GM23338 (cell line): ENCODE measurements at regions not wholly inside any gene's neighbourhood (a gene's known extent, or its start where the extent isn't known, plus 50 kb on each side); places are given as distances from the start of the nearest gene placed in this dataset.

Experiments used
- ATAC-seq: fragments of 200-7000 bp; cut with Tn5 transposase; 3 replicates; pipeline ENCODE4 v1.9.1; 2020
- DNase-seq: peaks from one replicate; pipeline ENCODE4 v3.0.0-alpha.2; 2015; ENCODE audit warnings: low spot score
- H2AFZ ChIP-seq: fragments of 200-600 bp; sonication (generic); 2 replicates; pipeline ENCODE4 v1.8.0; 2016; ENCODE audit warnings: antibody characterized with exemption, mild to moderate bottlenecking, moderate library complexity
- H3F3A ChIP-seq: fragments of 200-600 bp; sonication (generic); replicated peaks from 2 replicates; pipeline ENCODE4 v1.8.0; 2017; ENCODE audit warnings: antibody characterized with exemption, mixed run types, low read depth
- H3K27ac ChIP-seq: fragments of 200-600 bp; sonication (generic); 2 replicates; pipeline ENCODE4 v1.6.1; 2016; ENCODE audit warnings: low read depth
- H3K27me3 ChIP-seq: fragments of 200-600 bp; sonication (generic); 2 replicates; pipeline ENCODE4 v1.8.0; 2016; ENCODE audit warnings: mild to moderate bottlenecking, mixed run types, moderate library complexity; ENCODE audit not compliant: insufficient read depth
- H3K36me3 ChIP-seq: fragments of 200-600 bp; sonication (generic); 2 replicates; pipeline ENCODE4 v1.8.0; 2016; ENCODE audit warnings: mild to moderate bottlenecking; ENCODE audit not compliant: insufficient read depth
- H3K4me1 ChIP-seq: fragments of 200-600 bp; sonication (generic); 2 replicates; pipeline ENCODE4 v1.8.0; 2016; ENCODE audit warnings: mild to moderate bottlenecking, moderate library complexity; ENCODE audit not compliant: insufficient read depth
- H3K4me2 ChIP-seq: fragments of 200-600 bp; sonication (generic); 2 replicates; pipeline ENCODE4 v1.7.1; 2017; ENCODE audit warnings: mixed run types
- H3K4me3 ChIP-seq: fragments of 200-600 bp; sonication (generic); 2 replicates; pipeline ENCODE4 v1.6.1; 2016; ENCODE audit warnings: mixed run types
- H3K79me2 ChIP-seq: fragments of 200-600 bp; sonication (generic); replicated peaks from 2 replicates; pipeline ENCODE4 v1.8.0; 2017; ENCODE audit warnings: mild to moderate bottlenecking; ENCODE audit not compliant: insufficient read depth
- H3K9me2 ChIP-seq: fragments of 200-600 bp; sonication (generic); 2 replicates; pipeline ENCODE4 v1.8.0; 2017; ENCODE audit not compliant: insufficient read depth
- H4K20me1 ChIP-seq: fragments of 200-600 bp; sonication (generic); replicated peaks from 2 replicates; pipeline ENCODE4 v1.8.0; 2017; ENCODE audit warnings: mild to moderate bottlenecking; ENCODE audit not compliant: insufficient read depth
- H3K27ac Mint-ChIP-seq: 2 replicates; pipeline ENCODE4 v1.8.0; 2020; ENCODE audit warnings: inconsistent platforms, mild to moderate bottlenecking, moderate library complexity, mixed read lengths
- H3K27me3 Mint-ChIP-seq: 3 replicates; pipeline ENCODE4 v1.8.0; 2022; ENCODE audit warnings: low read depth, mild to moderate bottlenecking, moderate library complexity, mixed read lengths, inconsistent platforms; ENCODE audit not compliant: insufficient read depth, poor library complexity
- H3K36me3 Mint-ChIP-seq: 3 replicates; pipeline ENCODE4 v1.8.0; 2021; ENCODE audit warnings: low read depth, mild to moderate bottlenecking, inconsistent platforms, moderate library complexity, mixed read lengths
- H3K4me1 Mint-ChIP-seq: 3 replicates; pipeline ENCODE4 v1.8.0; 2020; ENCODE audit warnings: mild to moderate bottlenecking, inconsistent platforms, mixed read lengths
- H3K4me3 Mint-ChIP-seq: 3 replicates; pipeline ENCODE4 v1.8.0; 2021; ENCODE audit warnings: moderate library complexity, mild to moderate bottlenecking, inconsistent platforms, mixed read lengths
- H3K9me3 Mint-ChIP-seq: 3 replicates; pipeline ENCODE4 v1.8.0; 2020; ENCODE audit warnings: moderate library complexity, mild to moderate bottlenecking, inconsistent platforms, mixed read lengths
- CREB1 ChIP-seq: fragments of 250-450 bp; sonication (Bioruptor Pico); IDR thresholded peaks from 2 replicates; pipeline ENCODE4 v1.5.0; 2020; ENCODE audit warnings: low read depth, mild to moderate bottlenecking, moderate library complexity
- CTCF ChIP-seq, 2 experiments: fragments of 200-600 bp in 1 of 2; sonication (generic) in 1 of 2; conservative IDR thresholded peaks; 2 replicates each; pipeline versions ENCODE4 v1.5.1 to v1.6.1; 2016 to 2017; ENCODE audit warnings: antibody characterized with exemption in 2 of 2, low read depth in 2 of 2, mild to moderate bottlenecking in 2 of 2, moderate library complexity in 1 of 2
- ETS1 ChIP-seq: IDR thresholded peaks from 2 replicates; pipeline ENCODE4 v1.6.1; 2016; ENCODE audit warnings: antibody characterized with exemption
- EZH2 ChIP-seq: fragments of 200-600 bp; sonication (generic); IDR thresholded peaks from one replicate; pipeline ENCODE4 v1.8.0; 2017; ENCODE audit warnings: antibody characterized with exemption, mild to moderate bottlenecking, low read depth; ENCODE audit not compliant: unreplicated experiment
- EZH2phosphoT487 ChIP-seq: fragments of 200-600 bp; sonication (generic); IDR thresholded peaks from one replicate; pipeline ENCODE4 v1.8.1; 2018; ENCODE audit warnings: antibody characterized with exemption; ENCODE audit not compliant: unreplicated experiment
- JUNB ChIP-seq: IDR thresholded peaks from one replicate; pipeline ENCODE4 v1.6.1; 2016; ENCODE audit warnings: antibody characterized with exemption; ENCODE audit not compliant: unreplicated experiment
- NANOG ChIP-seq: IDR thresholded peaks from 2 replicates; pipeline ENCODE4 v1.6.1; 2016; ENCODE audit warnings: antibody characterized with exemption, borderline replicate concordance
- POLR2AphosphoS5 ChIP-seq: IDR thresholded peaks from 2 replicates; pipeline ENCODE4 v1.6.1; 2016; ENCODE audit warnings: antibody characterized with exemption, low read depth
- REST ChIP-seq: IDR thresholded peaks from one replicate; pipeline ENCODE4 v1.6.1; 2018; ENCODE audit warnings: antibody characterized with exemption; ENCODE audit not compliant: unreplicated experiment
- STAT1 ChIP-seq: IDR thresholded peaks from one replicate; pipeline ENCODE4 v1.6.1; 2016; ENCODE audit warnings: antibody characterized with exemption; ENCODE audit not compliant: unreplicated experiment
- ZNF114 ChIP-seq: fragments of 250-450 bp; sonication (Bioruptor Pico); IDR thresholded peaks from 2 replicates; pipeline ENCODE4 v1.5.0; 2020; ENCODE audit warnings: mild to moderate bottlenecking, moderate library complexity
- ZNF331 ChIP-seq: fragments of 250-450 bp; sonication (Bioruptor Pico); IDR thresholded peaks from 2 replicates; pipeline ENCODE4 v1.5.0; 2020; ENCODE audit warnings: low read depth, mild to moderate bottlenecking, moderate library complexity
- ZNF462 ChIP-seq: fragments of 250-450 bp; sonication (Bioruptor Pico); IDR thresholded peaks from 2 replicates; pipeline ENCODE4 v1.5.0; 2020; ENCODE audit warnings: mild to moderate bottlenecking, moderate library complexity

- Histone ChIP-seq H3K36me3 (no peaks in the 10 kb centered on the region), H3K4me3 (no peak overlapping the region), H4K20me1 (no peaks in the 10 kb centered on the region), H3K79me2 (no peaks in the 10 kb centered on the region), H3K4me2 (no peak overlapping the region), H3K27ac (no peak overlapping the region), H3K4me1 (0 out of 2 replicates have a peak, but pooled peaks cover 3% of the 10 kb centered on the region), H3F3A (no peaks in the 10 kb centered on the region), H3K27me3 (no peaks in the 10 kb centered on the region), H3K9me2 (no peaks in the 10 kb centered on the region), H2AFZ (peak overlapping the region; percentile 97; the same call in 1 of the 2 replicates)
- no peak for TF ChIP-seq STAT1
- no peak for TF ChIP-seq REST
- no peak for TF ChIP-seq ETS1
- TF ChIP-seq EZH2, result no peak
- TF ChIP-seq EZH2phosphoT487, result no peak
- TF ChIP-seq JUNB, result no peak
- no peak for TF ChIP-seq POLR2AphosphoS5
- no peak for TF ChIP-seq ZNF462 (CRISPR knock-in tag)
- no peak for TF ChIP-seq CREB1 (CRISPR knock-in tag)
- TF ChIP-seq NANOG, result no peak
- TF ChIP-seq ZNF331 (CRISPR knock-in tag), result no peak
- no peak for TF ChIP-seq ZNF114 (CRISPR knock-in tag)
- TF ChIP-seq CTCF (conservative IDR thresholded peaks at IDR 0.05; ENCODE audit: low read depth in 2 of 2), result no peak
- peaks cover 10% of the 10 kb centered on the region for H3K4me1 Mint-ChIP-seq
- ATAC-seq (no peak; the same call in 2 of the 3 replicates), DNase-seq (no peak)
- peaks cover under 1% of the 10 kb centered on the region; the same call in 1 of the 3 replicates for H3K9me3 Mint-ChIP-seq
- H3K27me3 Mint-ChIP-seq, result peaks cover 11% of the 10 kb centered on the region
- H3K36me3 Mint-ChIP-seq, result no peaks in the 10 kb centered on the region; the same call in 2 of the 3 replicates
- H3K27ac Mint-ChIP-seq, result no peak overlapping the region
- no peak overlapping the region for H3K4me3 Mint-ChIP-seq
These were observed 130.3 kb downstream of the MYCN start for GRCh38 chr2:16070648-16070971.
